GM11168 (cell line): ENCODE measurements at regions not wholly inside any gene's neighbourhood (a gene's known extent, or its start where the extent isn't known, plus 50 kb on each side); places are given as distances from the start of the nearest gene placed in this dataset.
"Not testable (repeated sequence)": the region's sequence is repeated elsewhere in the genome, so short reads cannot be mapped to it uniquely, and the experiment has no call there.

Experiments
- in situ Hi-C: fragments of 300-500 bp; cut with MboI; formaldehyde crosslinking; loops from one replicate; pipeline ENCODE4 v1.12.0; 2022; ENCODE audit warnings: low sequenced_read_pairs; ENCODE audit not compliant: unreplicated experiment

DNA sequence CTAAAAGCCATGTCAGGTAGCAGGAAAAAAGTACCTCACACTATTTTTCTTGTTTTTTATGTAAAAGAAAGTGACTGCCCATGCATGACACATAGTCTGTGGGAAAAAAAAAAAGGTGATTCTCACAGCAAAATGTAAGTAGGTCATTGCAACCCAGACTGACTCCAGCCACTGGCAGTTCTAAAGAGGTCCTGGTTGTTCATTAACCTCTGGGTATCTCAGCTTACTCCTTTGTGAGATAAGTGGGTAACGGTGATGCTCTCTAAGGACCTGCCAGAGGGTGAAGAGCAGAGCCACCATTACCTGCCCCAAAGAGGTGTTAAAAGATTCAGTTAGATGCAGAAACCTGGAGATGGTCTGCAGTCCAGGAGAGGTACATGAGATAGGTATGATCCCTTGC is 531.9 kb downstream of the GRIN2A start:
- in situ Hi-C loops, result no loop called here

DNA sequence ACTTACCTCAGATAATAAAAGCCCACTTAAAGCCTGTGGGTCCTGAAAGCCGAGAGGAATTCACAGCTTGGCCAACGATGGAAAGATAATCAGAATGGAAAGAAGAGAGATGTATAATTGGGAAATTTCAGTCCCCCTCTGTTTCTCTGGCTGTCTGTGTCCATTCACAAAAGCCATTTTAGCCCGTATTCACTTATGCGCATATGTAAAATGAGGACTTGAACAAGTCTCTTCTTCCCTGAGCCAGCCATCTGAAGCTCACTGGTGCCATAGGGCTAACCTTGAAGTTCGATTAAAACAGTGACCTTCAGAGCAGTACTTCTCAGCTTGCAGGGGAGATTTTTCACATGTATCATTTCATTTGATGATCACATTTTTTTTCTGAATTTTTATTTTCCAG is 527.2 kb downstream of the GRIN2A start:
- in situ Hi-C loops, result no loop called here

GRCh38 chr16:9657641-9658040 is 524.6 kb downstream of the GRIN2A start:
- in situ Hi-C loops, result no loop called here

- in situ Hi-C loops, result no loop called here
These were observed 524.1 kb downstream of the GRIN2A start for GRCh38 chr16:9658164-9658563.

DNA sequence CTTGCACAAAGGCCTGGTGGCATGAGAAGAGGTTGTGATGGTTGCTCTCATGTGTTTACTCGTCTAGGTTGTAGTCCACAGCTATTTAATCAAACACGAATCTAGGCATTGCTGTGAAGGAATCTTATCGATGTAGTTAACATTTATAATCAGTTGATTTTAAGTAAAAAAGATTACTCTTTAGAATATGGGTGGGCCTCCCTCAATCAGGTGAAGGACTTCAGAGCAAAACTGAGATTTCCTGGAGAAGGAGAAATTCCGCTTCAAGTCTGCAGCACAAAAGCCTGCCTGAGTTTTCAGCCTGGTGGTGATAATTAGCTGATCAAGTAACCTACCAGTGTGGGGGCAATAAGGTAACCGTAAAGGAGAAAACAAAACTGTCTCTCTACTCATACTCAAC is 523.6 kb downstream of the GRIN2A start:
- in situ Hi-C loops, result no loop called here

GRCh38 chr16:9660898-9661297 is 521.3 kb downstream of the GRIN2A start:
- in situ Hi-C loops, result no loop called here

- in situ Hi-C loops, result no loop called here
These were observed 520.8 kb downstream of the GRIN2A start for GRCh38 chr16:9661336-9662017.

DNA sequence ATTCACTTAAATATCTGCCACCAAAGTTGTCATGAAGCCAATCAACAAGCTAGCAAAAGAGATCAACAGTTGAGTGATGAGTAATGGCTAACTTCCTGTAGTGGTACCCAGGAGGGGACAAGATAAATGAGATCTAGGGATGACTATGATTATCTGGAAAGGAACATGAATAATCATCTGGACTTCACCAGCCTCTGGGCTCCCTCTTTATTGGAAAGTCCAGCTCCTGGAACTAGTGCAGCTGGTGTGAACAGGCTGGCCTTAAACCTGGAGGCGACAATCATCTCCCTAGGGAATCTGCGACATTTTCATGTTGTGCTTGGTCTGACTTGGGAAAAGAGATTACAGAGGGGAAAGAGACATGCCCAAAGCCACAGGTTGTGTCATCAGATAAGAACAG is 518.6 kb downstream of the GRIN2A start:
- in situ Hi-C loops, result no loop called here

DNA sequence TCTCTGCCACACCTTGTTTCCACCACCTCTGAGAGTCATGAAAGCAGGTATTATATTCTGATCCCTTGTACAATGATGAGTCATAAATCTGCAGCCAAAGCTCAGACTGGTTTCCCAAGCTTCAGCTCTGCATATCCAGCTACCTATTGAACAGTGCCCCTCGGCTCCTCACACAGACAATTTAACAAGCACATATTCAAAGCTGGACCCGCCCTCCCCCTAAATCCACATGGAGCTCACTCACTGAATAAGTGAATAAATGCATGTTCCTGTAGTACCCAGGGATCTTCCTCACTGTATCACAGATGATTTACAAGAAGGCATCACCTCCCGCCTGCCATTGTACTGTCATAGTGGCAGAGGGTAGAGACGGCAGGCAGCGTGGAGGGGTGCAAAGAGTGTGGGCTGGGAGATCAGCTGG is 516.4 kb downstream of the GRIN2A start:
- in situ Hi-C loops, result no loop called here

DNA sequence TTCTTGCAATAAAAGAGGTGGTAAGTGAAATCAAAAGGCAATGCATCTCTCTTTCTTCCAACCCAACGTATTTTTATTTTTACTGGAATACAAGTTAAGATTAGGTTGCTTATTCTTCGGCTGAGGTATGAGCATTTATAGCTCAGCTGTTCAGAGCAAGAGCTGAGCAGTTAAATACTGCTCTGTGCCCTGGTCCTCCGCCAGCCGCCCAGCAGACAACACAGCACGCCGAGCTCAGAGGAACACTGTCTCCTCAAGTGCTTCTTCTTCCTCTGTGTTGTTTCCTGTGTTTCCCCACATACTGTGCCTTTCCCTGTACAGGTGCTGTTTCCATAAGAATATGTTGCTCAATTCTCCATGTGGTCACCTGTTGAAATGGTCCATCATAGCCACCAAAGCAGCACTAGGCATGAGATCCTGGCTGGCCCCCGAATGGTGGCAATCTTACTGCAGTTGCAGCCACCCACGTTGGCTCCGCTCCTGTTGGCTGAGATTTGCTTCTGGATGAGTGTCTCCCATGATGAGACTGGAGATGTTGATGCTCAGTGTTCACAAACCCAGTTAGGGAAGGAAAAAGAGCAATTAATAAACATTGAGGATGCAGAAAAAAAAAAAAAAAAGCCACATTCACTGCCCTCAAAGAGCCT is 515.3 kb downstream of the GRIN2A start:
- in situ Hi-C loops, result no loop called here

DNA sequence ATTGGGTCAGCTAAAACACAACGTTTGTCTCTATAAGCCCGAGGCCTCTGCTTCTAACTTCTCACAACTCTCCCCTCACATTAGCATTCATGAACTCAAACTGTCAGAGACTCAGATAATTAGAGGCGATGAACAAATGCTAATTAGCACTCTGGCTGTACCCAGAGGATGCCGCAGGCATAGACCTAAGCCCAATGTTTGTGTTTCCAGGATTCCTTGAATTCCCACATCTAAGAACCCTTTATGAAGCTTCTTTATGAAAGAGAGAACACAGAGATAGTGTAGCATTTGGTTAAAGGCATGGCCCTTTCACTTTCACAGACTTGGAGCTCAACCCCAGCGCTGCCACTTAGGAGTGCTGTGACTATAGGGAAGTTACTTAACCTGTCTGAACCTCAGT is 512.2 kb downstream of the GRIN2A start:
- in situ Hi-C loops, result no loop called here

DNA sequence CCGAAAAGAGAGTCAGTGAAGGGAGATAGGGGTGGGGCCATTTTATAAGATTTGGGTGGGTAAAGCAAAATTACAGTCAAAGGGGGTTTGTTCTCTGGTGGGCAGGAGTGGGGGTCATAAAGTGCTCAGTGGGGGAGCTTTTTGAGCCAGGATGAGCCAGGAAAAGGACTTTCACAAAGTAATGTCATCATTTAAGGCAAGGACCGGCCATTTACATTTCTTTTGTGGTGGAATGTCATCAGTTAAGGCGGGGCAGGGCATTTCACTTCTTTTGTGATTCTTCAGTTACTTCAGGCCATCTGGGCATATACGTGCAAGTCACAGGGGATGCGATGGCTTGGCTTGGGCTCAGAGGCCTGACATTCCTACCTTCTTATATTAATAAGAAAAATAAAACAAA is 511.6 kb downstream of the GRIN2A start:
- in situ Hi-C loops, result not testable (repeated sequence)

DNA sequence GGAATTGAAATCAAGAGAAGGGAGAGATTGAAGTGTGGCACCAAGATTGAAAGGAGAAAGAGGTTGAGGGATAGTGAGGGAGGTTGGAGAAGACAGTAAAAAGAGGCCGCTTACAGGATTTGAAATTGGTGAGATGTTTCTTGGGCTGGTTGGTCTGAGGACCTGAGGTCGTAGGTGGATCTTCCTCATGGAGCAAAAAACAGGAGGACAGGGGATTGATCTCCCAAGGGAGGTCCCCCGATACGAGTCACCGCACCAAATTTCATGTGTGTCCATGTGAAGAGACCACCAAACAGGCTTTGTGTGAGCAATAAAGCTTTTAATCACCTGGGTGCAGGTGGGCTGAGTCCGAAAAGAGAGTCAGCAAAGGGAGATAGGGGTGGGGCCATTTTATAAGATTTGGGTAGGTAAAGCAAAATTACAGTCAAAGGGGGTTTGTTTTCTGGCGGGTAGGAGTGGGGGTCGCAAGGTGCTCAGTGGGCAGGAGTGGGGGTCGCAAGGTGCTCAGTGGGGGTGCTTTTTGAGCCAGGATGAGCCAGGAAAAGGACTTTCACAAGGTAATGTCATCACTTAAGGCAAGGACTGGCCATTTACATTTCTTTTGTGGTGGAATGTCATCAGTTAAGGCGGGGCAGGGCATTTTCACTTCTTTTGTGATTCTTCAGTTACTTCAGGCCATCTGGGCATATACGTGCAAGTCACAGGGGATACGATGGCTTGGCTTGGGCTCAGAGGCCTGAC is 505.5 kb downstream of the GRIN2A start:
- in situ Hi-C loops, result not testable (repeated sequence)

- in situ Hi-C loops, result no loop called here
These were observed 505.0 kb downstream of the GRIN2A start for GRCh38 chr16:9677301-9677653.

DNA sequence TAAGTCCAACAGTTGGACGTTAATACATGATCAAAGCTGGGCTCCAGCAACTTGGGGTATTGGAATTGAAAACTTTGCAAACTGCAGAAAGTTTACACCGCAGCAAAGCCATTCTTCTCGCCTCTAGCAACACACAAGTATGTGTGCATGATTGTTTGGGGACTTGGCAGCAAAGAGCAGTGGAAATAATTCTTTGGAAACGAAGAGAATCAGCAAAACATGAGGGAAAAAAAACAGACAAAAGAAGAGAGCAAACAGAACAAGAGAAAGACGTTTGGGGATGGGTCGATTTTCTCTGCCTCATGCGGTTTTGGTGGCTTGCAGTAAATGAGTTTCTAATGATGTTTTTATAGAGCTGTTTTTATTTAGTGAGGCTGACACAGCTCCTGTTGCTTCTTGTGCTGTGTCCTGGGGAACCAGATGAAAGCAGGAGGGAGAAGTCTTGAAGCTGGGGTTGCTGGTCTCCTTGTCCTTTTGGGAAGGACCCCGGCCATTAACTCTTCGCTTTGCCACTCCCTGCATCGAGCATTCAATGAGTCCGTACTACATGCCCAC is 502.9 kb downstream of the GRIN2A start:
- in situ Hi-C loops, result no loop called here

DNA sequence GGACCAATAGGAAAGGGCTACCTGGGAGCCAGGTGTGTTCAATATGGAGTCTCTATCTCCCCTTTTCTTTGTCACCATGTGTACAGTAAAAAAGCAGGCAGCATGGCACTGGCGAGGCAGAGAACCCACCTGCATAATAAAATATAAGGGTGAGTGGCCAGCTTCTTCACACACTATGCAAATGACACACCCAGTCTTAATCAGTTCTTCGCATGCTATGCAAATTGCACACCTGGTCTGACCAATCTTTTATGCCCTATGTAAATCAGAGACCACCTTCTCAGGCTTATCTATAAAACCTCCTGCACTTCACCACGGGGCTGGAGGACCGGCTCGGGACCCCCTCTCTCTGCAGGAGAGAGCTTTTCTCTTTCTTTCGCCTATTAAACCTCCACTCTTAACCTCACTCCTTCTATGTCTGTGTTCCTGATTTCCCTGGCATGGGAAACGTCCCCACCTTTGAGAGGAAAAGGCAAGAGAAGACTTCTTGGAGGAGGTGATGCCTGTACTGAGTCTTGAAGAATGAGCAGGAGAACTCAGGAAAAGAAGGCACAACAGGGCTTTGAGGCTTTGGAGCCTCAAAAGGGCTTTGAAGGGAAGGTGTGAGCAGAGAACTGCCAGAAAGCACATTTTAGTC is 502.1 kb downstream of the GRIN2A start:
- in situ Hi-C loops, result no loop called here

GRCh38 chr16:9680968-9681367 is 501.3 kb downstream of the GRIN2A start:
- in situ Hi-C loops, result no loop called here

GRCh38 chr16:9681508-9681907 is 500.7 kb downstream of the GRIN2A start:
- in situ Hi-C loops, result no loop called here

- in situ Hi-C loops, result no loop called here
These were observed 499.9 kb downstream of the GRIN2A start for GRCh38 chr16:9682320-9682719.

DNA sequence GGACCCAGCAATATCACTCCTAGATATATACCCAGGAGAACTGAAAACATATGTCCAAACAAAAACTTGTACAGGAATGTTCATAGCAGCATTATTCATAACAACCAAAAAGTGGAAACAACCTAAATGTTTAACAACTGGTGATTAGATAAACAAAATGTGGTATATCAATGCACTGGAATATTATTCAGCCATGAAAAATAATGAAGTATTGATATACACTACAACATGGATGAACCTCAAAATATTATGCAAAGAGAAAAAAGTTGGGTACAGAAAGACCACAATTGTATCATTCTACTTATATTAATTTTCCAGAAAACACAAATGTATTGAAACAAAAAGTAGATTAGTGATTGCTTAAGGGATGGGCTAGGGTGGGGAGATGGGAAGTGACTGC is 498.6 kb downstream of the GRIN2A start:
- in situ Hi-C loops, result no loop called here
